ENCODE measurements at regions not wholly inside any gene's neighbourhood (a gene's known extent, or its start where the extent isn't known, plus 50 kb on each side); places are given as distances from the start of the nearest gene placed in this dataset.
A peak's percentile ranks its signal among the peaks of the same experiment; 100 is the strongest.
"Not testable (repeated sequence)": the region's sequence is repeated elsewhere in the genome, so short reads cannot be mapped to it uniquely, and the experiment has no call there.

- DNase-seq: no peak
Measured at GRCh38 chr5:17989567-17990563, 355.6 kb downstream of the TAF11L14 start.

- no peak for DNase-seq
Measured at GRCh38 chr5:17991775-17992174, 357.5 kb downstream of the TAF11L14 start.

- no peak for DNase-seq
Measured at GRCh38 chr5:17992291-17992690, 358.0 kb downstream of the TAF11L14 start.

GRCh38 chr5:17995997-17996396 lies 361.7 kb downstream of the TAF11L14 start:
- no peak for DNase-seq

GRCh38 chr5:17999858-18000257 lies 365.6 kb downstream of the TAF11L14 start:
- DNase-seq: no peak

GRCh38 chr5:18000744-18001143 lies 366.5 kb downstream of the TAF11L14 start:
- peak; percentile 88 for DNase-seq

GRCh38 chr5:18003312-18003711 lies 369.1 kb downstream of the TAF11L14 start:
- DNase-seq: no peak

GRCh38 chr5:18003784-18004183 lies 369.5 kb downstream of the TAF11L14 start:
- no peak for DNase-seq

GRCh38 chr5:18006235-18006634 lies 372.0 kb downstream of the TAF11L14 start:
- DNase-seq: not testable (repeated sequence)

GRCh38 chr5:18008940-18009339 lies 374.7 kb downstream of the TAF11L14 start:
- no peak for DNase-seq

GRCh38 chr5:18010053-18010452 lies 375.8 kb downstream of the TAF11L14 start:
- no peak for DNase-seq

- DNase-seq: no peak
Measured at GRCh38 chr5:18018472-18018871, 384.2 kb downstream of the TAF11L14 start.

GRCh38 chr5:18023275-18023674 lies 389.0 kb downstream of the TAF11L14 start:
- no peak for DNase-seq

GRCh38 chr5:18023986-18024385 lies 389.7 kb downstream of the TAF11L14 start:
- DNase-seq: no peak

- DNase-seq: no peak
Measured at GRCh38 chr5:18024542-18024941, 390.3 kb downstream of the TAF11L14 start.

GRCh38 chr5:18027241-18027867 lies 393.1 kb downstream of the TAF11L14 start:
- DNase-seq: no peak

GRCh38 chr5:18028036-18028435 lies 393.8 kb downstream of the TAF11L14 start:
- DNase-seq: no peak

GRCh38 chr5:18032744-18033143 lies 398.5 kb downstream of the TAF11L14 start:
- no peak for DNase-seq

GRCh38 chr5:18036531-18036930 lies 402.3 kb downstream of the TAF11L14 start:
- no peak for DNase-seq

- no peak for DNase-seq
Measured at GRCh38 chr5:18037718-18038117, 403.5 kb downstream of the TAF11L14 start.

- no peak for DNase-seq
Measured at GRCh38 chr5:18043344-18043743, 409.1 kb downstream of the TAF11L14 start.

- no peak for DNase-seq
Measured at GRCh38 chr5:18048449-18048848, 414.2 kb downstream of the TAF11L14 start.

GRCh38 chr5:18050345-18050744 lies 416.1 kb downstream of the TAF11L14 start:
- DNase-seq: no peak

- no peak for DNase-seq
Measured at GRCh38 chr5:18050776-18051175, 416.5 kb downstream of the TAF11L14 start.

Data from GDM1 (cell line).